ENCODE measurements at regions not wholly inside any gene's neighbourhood (a gene's known extent, or its start where the extent isn't known, plus 50 kb on each side); places are given as distances from the start of the nearest gene placed in this dataset.

- Histone ChIP-seq H4K20me1 (ENCODE audit: control insufficient read depth, insufficient read depth, insufficient read length) (no peaks in the 10 kb centered on the region), H3K27ac (ENCODE audit: insufficient read length, low read depth, low read length) (no peak overlapping the region), H3K79me2 (ENCODE audit: insufficient read depth, low read length) (no peaks in the 10 kb centered on the region), H3K56ac (ENCODE audit: insufficient read length, low read depth, low read length) (no peak overlapping the region), H3K4ac (ENCODE audit: low read depth, low read length) (no peak overlapping the region), H4K8ac (replicated peaks; ENCODE audit: insufficient read length, low read depth, low read length) (no peak overlapping the region), H3K27me3 (ENCODE audit: insufficient read depth, low read length) (no peaks in the 10 kb centered on the region), H2BK20ac (ENCODE audit: low read depth, low read length, poor library complexity, severe bottlenecking) (no peak overlapping the region), H2BK15ac (ENCODE audit: low read depth, low read length) (no peak overlapping the region), H4K91ac (ENCODE audit: insufficient read length, low read depth, low read length) (no peak overlapping the region), H3K23ac (ENCODE audit: insufficient read length, low read depth, low read length) (no peak overlapping the region), H3K9ac (ENCODE audit: extremely low read depth, insufficient read length, low read length) (no peak overlapping the region), H2BK5ac (ENCODE audit: insufficient read length, low read length) (no peak overlapping the region), H3K23me2 (ENCODE audit: insufficient read length, low read depth, low read length, poor library complexity, severe bottlenecking) (no peaks in the 10 kb centered on the region), H2AK5ac (ENCODE audit: insufficient read length, low read length) (no peak overlapping the region), H2BK120ac (ENCODE audit: low read depth, low read length, poor library complexity, severe bottlenecking) (no peak overlapping the region), H2AFZ (ENCODE audit: low read length) (no peak overlapping the region), H2BK12ac (ENCODE audit: insufficient read length, low read depth, low read length) (no peak overlapping the region), H3K14ac (ENCODE audit: insufficient read depth, low read length) (no peak overlapping the region), H3T11ph (ENCODE audit: low read length) (no peak overlapping the region), H3K79me1 (ENCODE audit: insufficient read depth, low read depth, low read length, poor library complexity, severe bottlenecking) (no peaks in the 10 kb centered on the region), H3K4me2 (ENCODE audit: insufficient read depth, insufficient read length, low read length) (no peak overlapping the region), H3K18ac (ENCODE audit: insufficient read length, low read depth, low read length) (no peak overlapping the region), H3K9me3 (ENCODE audit: control insufficient read depth, low read depth, low read length) (no peaks in the 10 kb centered on the region), H3K4me1 (ENCODE audit: insufficient read depth, low read length) (no peaks in the 10 kb centered on the region; the same call in 1 of the 2 replicates), H4K5ac (ENCODE audit: insufficient read length, low read depth, low read length) (no peak overlapping the region)
- no peaks in the 10 kb centered on the region for H3K27me3 Mint-ChIP-seq (ENCODE audit: low read depth)
- H3K9me3 Mint-ChIP-seq = peaks cover 6 to 13% of the 10 kb centered on the region in 2 experiments; a peak in 4 of 5 replicates
- H3K4me1 Mint-ChIP-seq = peaks cover 21 to 32% of the 10 kb centered on the region in 2 experiments
- DNase-seq = no peak
- no peak overlapping the region for H3K4me3 Mint-ChIP-seq
- no peak for TF ChIP-seq CTCF (conservative IDR thresholded peaks at IDR 0.05)
- H3K27ac Mint-ChIP-seq = no peak overlapping the region
- H3K36me3 Mint-ChIP-seq (ENCODE audit: insufficient read depth in 1 of 3, low read depth in 3 of 3) = peaks cover 0 to 10% (median 6%) of the 10 kb centered on the region in 3 experiments; a peak in 3 of 7 replicates
- no CpG with 5 or more reads among the region's 1 CpG for WGBS (ENCODE audit: extremely low coverage, insufficient read length, low lambda C conversion rate)
Observed at GRCh38 chr18:29164020-29164706, 987.2 kb upstream of the CDH2 start.
